Thyroid gland (tissue), 4 donors: ENCODE measurements at regions not wholly inside any gene's neighbourhood (a gene's known extent, or its start where the extent isn't known, plus 50 kb on each side); places are given as distances from the start of the nearest gene placed in this dataset.

Experiments
- CTCF ChIP-seq, 6 experiments: fragments of 200-600 bp in 3 of 6; fragments of 450-650 bp in 3 of 6; sonication (generic) in 3 of 6; IDR thresholded peaks; one replicate each; pipeline ENCODE4 v1.5.1; 2016 to 2019; ENCODE audit warnings: antibody characterized with exemption in 6 of 6, mild to moderate bottlenecking in 2 of 6, inconsistent platforms in 1 of 6, moderate library complexity in 1 of 6
- POLR2A ChIP-seq, 2 donors: fragments of 450-650 bp; IDR thresholded peaks; one replicate each; pipeline ENCODE4 v1.6.1; 2017; ENCODE audit warnings: antibody characterized with exemption in 2 of 2, mild to moderate bottlenecking in 2 of 2, moderate library complexity in 1 of 2

GRCh38 chr4:173704201-173704600 is 174.2 kb upstream of the HAND2 start:
- no peak for TF ChIP-seq CTCF (IDR thresholded peaks at IDR 0.05)
- no peak for TF ChIP-seq POLR2A (IDR thresholded peaks at IDR 0.05)
